ENCODE measurements at regions not wholly inside any gene's neighbourhood (a gene's known extent, or its start where the extent isn't known, plus 50 kb on each side); places are given as distances from the start of the nearest gene placed in this dataset.

DNA sequence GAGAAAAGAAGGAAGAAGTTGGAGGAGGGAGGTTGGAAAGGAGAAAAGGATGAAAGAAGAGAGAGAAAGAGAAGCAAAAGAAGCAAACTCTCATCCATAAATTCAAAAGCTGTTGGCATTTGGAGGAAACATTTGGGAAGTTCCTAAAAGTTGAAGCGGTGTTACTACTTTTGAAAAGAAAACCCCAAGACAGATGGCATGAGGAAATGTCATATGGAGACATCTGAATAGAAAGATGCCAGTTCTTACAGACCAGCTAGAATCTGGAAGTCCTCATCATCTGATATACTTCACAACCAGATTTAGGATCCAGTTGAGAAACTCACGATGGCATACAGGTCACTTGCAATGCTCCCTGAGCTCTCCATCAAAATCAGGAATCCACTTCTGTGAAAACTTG lies 86.9 kb downstream of the RAP2A start:
- TF ChIP-seq, protein P1, sequence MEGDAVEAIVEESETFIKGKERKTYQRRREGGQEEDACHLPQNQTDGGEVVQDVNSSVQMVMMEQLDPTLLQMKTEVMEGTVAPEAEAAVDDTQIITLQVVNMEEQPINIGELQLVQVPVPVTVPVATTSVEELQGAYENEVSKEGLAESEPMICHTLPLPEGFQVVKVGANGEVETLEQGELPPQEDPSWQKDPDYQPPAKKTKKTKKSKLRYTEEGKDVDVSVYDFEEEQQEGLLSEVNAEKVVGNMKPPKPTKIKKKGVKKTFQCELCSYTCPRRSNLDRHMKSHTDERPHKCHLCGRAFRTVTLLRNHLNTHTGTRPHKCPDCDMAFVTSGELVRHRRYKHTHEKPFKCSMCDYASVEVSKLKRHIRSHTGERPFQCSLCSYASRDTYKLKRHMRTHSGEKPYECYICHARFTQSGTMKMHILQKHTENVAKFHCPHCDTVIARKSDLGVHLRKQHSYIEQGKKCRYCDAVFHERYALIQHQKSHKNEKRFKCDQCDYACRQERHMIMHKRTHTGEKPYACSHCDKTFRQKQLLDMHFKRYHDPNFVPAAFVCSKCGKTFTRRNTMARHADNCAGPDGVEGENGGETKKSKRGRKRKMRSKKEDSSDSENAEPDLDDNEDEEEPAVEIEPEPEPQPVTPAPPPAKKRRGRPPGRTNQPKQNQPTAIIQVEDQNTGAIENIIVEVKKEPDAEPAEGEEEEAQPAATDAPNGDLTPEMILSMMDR (IDR thresholded peaks at IDR 0.05 in 8 of 11, conservative IDR thresholded peaks at IDR 0.05 in 3 of 11): no peak
- no peak for TF ChIP-seq POLR2A (IDR thresholded peaks at IDR 0.05)
